ENCODE measurements at regions not wholly inside any gene's neighbourhood (a gene's known extent, or its start where the extent isn't known, plus 50 kb on each side); places are given as distances from the start of the nearest gene placed in this dataset.

DNA sequence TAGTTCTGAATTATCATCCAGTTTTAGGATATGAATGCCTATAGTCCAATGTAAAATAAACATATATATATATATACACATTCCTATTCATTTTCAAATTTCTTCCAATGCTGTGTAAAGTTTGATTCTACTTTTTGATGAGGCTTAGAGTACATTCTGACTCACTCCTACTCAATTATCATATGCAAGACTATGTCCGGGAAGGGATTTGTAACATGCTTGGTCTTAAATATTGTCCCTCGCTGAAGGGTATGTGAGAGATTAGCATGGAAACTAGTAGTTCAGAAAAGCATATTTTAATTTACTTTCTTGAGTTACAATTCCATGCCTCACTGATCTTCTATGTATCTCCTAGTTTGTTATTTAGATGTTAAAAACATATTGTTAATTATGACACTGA lies 377.7 kb upstream of the MAP2 start:
- Histone ChIP-seq H3K27ac (ENCODE audit: low read length) (no peak overlapping the region), H3K9ac (ENCODE audit: low read length in 2 of 2) (no peak overlapping the region), H3K4me3 (ENCODE audit: low read length in 2 of 2) (no peak overlapping the region), H3K4me1 (ENCODE audit: control insufficient read depth, insufficient read depth, low read length) (no peaks in the 10 kb centered on the region), H3K27me3 (ENCODE audit: control insufficient read depth in 1 of 2, insufficient read depth in 2 of 2, low read length in 2 of 2) (no peaks in the 10 kb centered on the region), H3K36me3 (ENCODE audit: control insufficient read depth in 2 of 2, insufficient read depth in 2 of 2, low read length in 2 of 2) (no peaks in the 10 kb centered on the region), H3K9me3 (ENCODE audit: control insufficient read depth in 2 of 2, low read length in 2 of 2) (no peaks in the 10 kb centered on the region)

DNA sequence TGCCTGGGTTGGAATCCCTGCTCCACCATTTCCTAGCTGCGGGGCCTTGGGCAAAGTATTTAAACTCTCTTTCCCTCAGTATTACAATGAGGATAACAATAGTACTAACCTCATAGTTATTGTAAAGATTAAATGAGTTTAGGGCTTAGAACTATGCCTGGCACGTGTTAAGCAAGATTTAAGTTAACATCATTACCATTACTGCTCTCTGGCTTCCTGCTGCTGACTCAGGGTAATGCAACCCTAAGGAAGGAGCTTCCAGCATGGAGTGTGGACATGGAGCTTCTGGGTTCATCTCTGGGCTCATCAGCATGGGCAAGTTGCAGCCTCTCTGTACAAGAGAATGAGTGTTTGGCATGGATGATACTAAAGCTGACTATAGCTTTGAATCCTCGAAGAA lies 374.2 kb upstream of the MAP2 start:
- Histone ChIP-seq H3K27me3 (ENCODE audit: control insufficient read depth in 1 of 2, insufficient read depth in 2 of 2, low read length in 2 of 2) (no peaks in the 10 kb centered on the region), H3K9ac (ENCODE audit: low read length in 2 of 2) (no peak overlapping the region), H3K27ac (ENCODE audit: low read length) (no peak overlapping the region), H3K36me3 (ENCODE audit: control insufficient read depth in 2 of 2, insufficient read depth in 2 of 2, low read length in 2 of 2) (no peaks in the 10 kb centered on the region), H3K4me3 (ENCODE audit: low read length in 2 of 2) (no peak overlapping the region), H3K4me1 (ENCODE audit: control insufficient read depth, insufficient read depth, low read length) (no peaks in the 10 kb centered on the region), H3K9me3 (ENCODE audit: control insufficient read depth in 2 of 2, low read length in 2 of 2) (no peaks in the 10 kb centered on the region)

GRCh38 chr2:209062210-209062609 lies 361.6 kb upstream of the MAP2 start:
- Histone ChIP-seq H3K9ac (ENCODE audit: low read length in 2 of 2) (no peak overlapping the region), H3K27ac (ENCODE audit: low read length) (no peak overlapping the region), H3K36me3 (ENCODE audit: control insufficient read depth in 2 of 2, insufficient read depth in 2 of 2, low read length in 2 of 2) (no peaks in the 10 kb centered on the region), H3K27me3 (ENCODE audit: control insufficient read depth in 1 of 2, insufficient read depth in 2 of 2, low read length in 2 of 2) (no peaks in the 10 kb centered on the region), H3K4me3 (ENCODE audit: low read length in 2 of 2) (no peak overlapping the region), H3K4me1 (ENCODE audit: control insufficient read depth, insufficient read depth, low read length) (no peaks in the 10 kb centered on the region), H3K9me3 (ENCODE audit: control insufficient read depth in 2 of 2, low read length in 2 of 2) (peaks cover 0 to 4% of the 10 kb centered on the region in 2 donors)

GRCh38 chr2:209070262-209070661 lies 353.6 kb upstream of the MAP2 start:
- H3K9me3 ChIP-seq (ENCODE audit: control insufficient read depth in 2 of 2, low read length in 2 of 2) = no peaks in the 10 kb centered on the region
- H3K27ac ChIP-seq (ENCODE audit: low read length) = no peak overlapping the region
- H3K4me3 ChIP-seq (ENCODE audit: low read length in 2 of 2) = no peak overlapping the region
- H3K9ac ChIP-seq (ENCODE audit: low read length in 2 of 2) = no peak overlapping the region
- no peaks in the 10 kb centered on the region for H3K36me3 ChIP-seq (ENCODE audit: control insufficient read depth in 2 of 2, insufficient read depth in 2 of 2, low read length in 2 of 2)
- no peaks in the 10 kb centered on the region for H3K27me3 ChIP-seq (ENCODE audit: control insufficient read depth in 1 of 2, insufficient read depth in 2 of 2, low read length in 2 of 2)
- H3K4me1 ChIP-seq (ENCODE audit: control insufficient read depth, insufficient read depth, low read length) = no peaks in the 10 kb centered on the region

- Histone ChIP-seq H3K9me3 (ENCODE audit: control insufficient read depth in 2 of 2, low read length in 2 of 2) (no peaks in the 10 kb centered on the region), H3K9ac (ENCODE audit: low read length in 2 of 2) (no peak overlapping the region), H3K27ac (ENCODE audit: low read length) (no peak overlapping the region), H3K4me3 (ENCODE audit: low read length in 2 of 2) (no peak overlapping the region), H3K4me1 (ENCODE audit: control insufficient read depth, insufficient read depth, low read length) (no peaks in the 10 kb centered on the region), H3K36me3 (ENCODE audit: control insufficient read depth in 2 of 2, insufficient read depth in 2 of 2, low read length in 2 of 2) (no peaks in the 10 kb centered on the region), H3K27me3 (ENCODE audit: control insufficient read depth in 1 of 2, insufficient read depth in 2 of 2, low read length in 2 of 2) (no peaks in the 10 kb centered on the region)
These were observed 350.7 kb upstream of the MAP2 start for GRCh38 chr2:209073151-209073550.

GRCh38 chr2:209074711-209075110 lies 349.1 kb upstream of the MAP2 start:
- Histone ChIP-seq H3K4me3 (ENCODE audit: low read length in 2 of 2) (no peak overlapping the region), H3K36me3 (ENCODE audit: control insufficient read depth in 2 of 2, insufficient read depth in 2 of 2, low read length in 2 of 2) (no peaks in the 10 kb centered on the region), H3K27ac (ENCODE audit: low read length) (no peak overlapping the region), H3K4me1 (ENCODE audit: control insufficient read depth, insufficient read depth, low read length) (no peaks in the 10 kb centered on the region), H3K9me3 (ENCODE audit: control insufficient read depth in 2 of 2, low read length in 2 of 2) (no peaks in the 10 kb centered on the region), H3K27me3 (ENCODE audit: control insufficient read depth in 1 of 2, insufficient read depth in 2 of 2, low read length in 2 of 2) (no peaks in the 10 kb centered on the region), H3K9ac (ENCODE audit: low read length in 2 of 2) (no peak overlapping the region)

GRCh38 chr2:209076151-209076550 lies 347.7 kb upstream of the MAP2 start:
- H3K27ac ChIP-seq (ENCODE audit: low read length) = no peak overlapping the region
- no peak overlapping the region for H3K4me3 ChIP-seq (ENCODE audit: low read length in 2 of 2)
- no peaks in the 10 kb centered on the region for H3K36me3 ChIP-seq (ENCODE audit: control insufficient read depth in 2 of 2, insufficient read depth in 2 of 2, low read length in 2 of 2)
- H3K27me3 ChIP-seq (ENCODE audit: control insufficient read depth in 1 of 2, insufficient read depth in 2 of 2, low read length in 2 of 2) = no peaks in the 10 kb centered on the region
- no peaks in the 10 kb centered on the region for H3K4me1 ChIP-seq (ENCODE audit: control insufficient read depth, insufficient read depth, low read length)
- H3K9ac ChIP-seq (ENCODE audit: low read length in 2 of 2) = no peak overlapping the region
- H3K9me3 ChIP-seq (ENCODE audit: control insufficient read depth in 2 of 2, low read length in 2 of 2) = no peaks in the 10 kb centered on the region

DNA sequence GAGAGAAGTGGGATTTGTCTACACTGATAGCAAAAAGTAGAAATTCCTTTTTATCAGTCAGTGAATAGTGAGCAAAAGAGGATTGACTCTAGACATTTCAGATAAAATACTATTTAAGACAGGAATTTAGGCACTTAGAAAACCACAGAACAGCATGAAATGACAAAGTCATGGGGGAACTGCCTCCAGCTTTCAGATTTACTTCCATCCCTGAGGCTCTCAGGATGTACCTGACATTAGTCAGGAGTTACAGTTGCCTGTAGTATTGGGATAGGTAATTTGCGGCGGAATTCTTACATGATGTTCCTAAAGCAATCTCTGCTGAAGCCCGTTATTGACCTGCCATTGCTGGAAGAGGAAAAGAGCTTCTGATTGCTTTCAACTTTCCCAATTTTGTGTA lies 337.1 kb upstream of the MAP2 start:
- Histone ChIP-seq H3K9ac (ENCODE audit: low read length in 2 of 2) (no peak overlapping the region), H3K27ac (ENCODE audit: low read length) (no peak overlapping the region), H3K9me3 (ENCODE audit: control insufficient read depth in 2 of 2, low read length in 2 of 2) (no peaks in the 10 kb centered on the region), H3K4me1 (ENCODE audit: control insufficient read depth, insufficient read depth, low read length) (no peaks in the 10 kb centered on the region), H3K27me3 (ENCODE audit: control insufficient read depth in 1 of 2, insufficient read depth in 2 of 2, low read length in 2 of 2) (no peaks in the 10 kb centered on the region), H3K4me3 (ENCODE audit: low read length in 2 of 2) (no peak overlapping the region), H3K36me3 (ENCODE audit: control insufficient read depth in 2 of 2, insufficient read depth in 2 of 2, low read length in 2 of 2) (no peaks in the 10 kb centered on the region)

- H3K36me3 ChIP-seq (ENCODE audit: control insufficient read depth in 2 of 2, insufficient read depth in 2 of 2, low read length in 2 of 2) = no peaks in the 10 kb centered on the region
- H3K9me3 ChIP-seq (ENCODE audit: control insufficient read depth in 2 of 2, low read length in 2 of 2) = no peaks in the 10 kb centered on the region
- no peak overlapping the region for H3K27ac ChIP-seq (ENCODE audit: low read length)
These were observed 332.8 kb upstream of the MAP2 start for GRCh38 chr2:209091056-209091455.

GRCh38 chr2:209094221-209094620 lies 329.6 kb upstream of the MAP2 start:
- Histone ChIP-seq H3K9ac (ENCODE audit: low read length in 2 of 2) (no peak overlapping the region), H3K27ac (ENCODE audit: low read length) (no peak overlapping the region), H3K4me3 (ENCODE audit: low read length in 2 of 2) (no peak overlapping the region), H3K4me1 (ENCODE audit: control insufficient read depth, insufficient read depth, low read length) (no peaks in the 10 kb centered on the region), H3K36me3 (ENCODE audit: control insufficient read depth in 2 of 2, insufficient read depth in 2 of 2, low read length in 2 of 2) (no peaks in the 10 kb centered on the region), H3K9me3 (ENCODE audit: control insufficient read depth in 2 of 2, low read length in 2 of 2) (no peaks in the 10 kb centered on the region), H3K27me3 (ENCODE audit: control insufficient read depth in 1 of 2, insufficient read depth in 2 of 2, low read length in 2 of 2) (no peaks in the 10 kb centered on the region)

More at GRCh38 chr2:209091056-209091455, 332.8 kb upstream of the MAP2 start:
- Histone ChIP-seq H3K4me3 (ENCODE audit: low read length in 2 of 2) (no peak overlapping the region), H3K9ac (ENCODE audit: low read length in 2 of 2) (no peak overlapping the region), H3K4me1 (ENCODE audit: control insufficient read depth, insufficient read depth, low read length) (no peaks in the 10 kb centered on the region), H3K27me3 (ENCODE audit: control insufficient read depth in 1 of 2, insufficient read depth in 2 of 2, low read length in 2 of 2) (no peaks in the 10 kb centered on the region)

- H3K36me3 ChIP-seq (ENCODE audit: control insufficient read depth in 2 of 2, insufficient read depth in 2 of 2, low read length in 2 of 2) = no peaks in the 10 kb centered on the region
- no peak overlapping the region for H3K9ac ChIP-seq (ENCODE audit: low read length in 2 of 2)
- no peak overlapping the region for H3K4me3 ChIP-seq (ENCODE audit: low read length in 2 of 2)
- H3K27ac ChIP-seq (ENCODE audit: low read length) = no peak overlapping the region
- H3K9me3 ChIP-seq (ENCODE audit: control insufficient read depth in 2 of 2, low read length in 2 of 2) = no peaks in the 10 kb centered on the region
- H3K4me1 ChIP-seq (ENCODE audit: control insufficient read depth, insufficient read depth, low read length) = no peaks in the 10 kb centered on the region
- no peaks in the 10 kb centered on the region for H3K27me3 ChIP-seq (ENCODE audit: control insufficient read depth in 1 of 2, insufficient read depth in 2 of 2, low read length in 2 of 2)
These were observed 328.4 kb upstream of the MAP2 start for GRCh38 chr2:209095432-209095831.

GRCh38 chr2:209097168-209097567 lies 326.7 kb upstream of the MAP2 start:
- Histone ChIP-seq H3K4me3 (ENCODE audit: low read length in 2 of 2) (no peak overlapping the region), H3K27ac (ENCODE audit: low read length) (no peak overlapping the region), H3K9ac (ENCODE audit: low read length in 2 of 2) (no peak overlapping the region), H3K27me3 (ENCODE audit: control insufficient read depth in 1 of 2, insufficient read depth in 2 of 2, low read length in 2 of 2) (no peaks in the 10 kb centered on the region), H3K36me3 (ENCODE audit: control insufficient read depth in 2 of 2, insufficient read depth in 2 of 2, low read length in 2 of 2) (no peaks in the 10 kb centered on the region), H3K9me3 (ENCODE audit: control insufficient read depth in 2 of 2, low read length in 2 of 2) (no peaks in the 10 kb centered on the region), H3K4me1 (ENCODE audit: control insufficient read depth, insufficient read depth, low read length) (no peaks in the 10 kb centered on the region)
